ENCODE measurements at regions not wholly inside any gene's neighbourhood (a gene's known extent, or its start where the extent isn't known, plus 50 kb on each side); places are given as distances from the start of the nearest gene placed in this dataset.

DNA sequence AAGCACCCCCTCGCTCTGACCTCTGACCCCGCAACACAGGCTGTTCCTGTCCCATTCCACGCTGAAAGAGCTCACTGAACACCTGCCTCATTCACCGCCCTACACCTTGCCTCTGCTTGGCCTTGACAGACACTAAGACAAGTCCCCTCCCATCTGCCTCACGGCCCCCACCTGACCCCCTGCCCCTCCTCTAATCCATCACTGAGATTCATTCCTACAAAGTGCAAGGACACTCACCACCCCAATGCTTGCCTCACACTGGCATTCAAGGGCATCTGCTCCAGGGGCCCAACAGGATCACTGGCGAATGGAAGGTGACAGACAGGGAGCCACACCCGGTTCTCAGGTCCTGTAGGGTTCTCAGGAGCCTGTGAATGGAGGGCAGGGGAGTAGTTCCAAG is 68.1 kb upstream of the NANOS1 start:
- TF ChIP-seq POLR2A (IDR thresholded peaks at IDR 0.05; ENCODE audit: low read depth, low read length): no peak
- TF ChIP-seq POLR2AphosphoS5 (IDR thresholded peaks at IDR 0.05; ENCODE audit: low read depth, low read length): no peak
- TF ChIP-seq SPI1 (IDR thresholded peaks at IDR 0.05; ENCODE audit: low read depth, low read length): no peak
- TF ChIP-seq TAF1 (IDR thresholded peaks at IDR 0.05; ENCODE audit: low read depth, low read length): no peak
- no peak for TF ChIP-seq POU2F2 (IDR thresholded peaks at IDR 0.05; ENCODE audit: low read depth, low read length)
